ENCODE measurements at regions not wholly inside any gene's neighbourhood (a gene's known extent, or its start where the extent isn't known, plus 50 kb on each side); places are given as distances from the start of the nearest gene placed in this dataset.
"Not testable (repeated sequence)": the region's sequence is repeated elsewhere in the genome, so short reads cannot be mapped to it uniquely, and the experiment has no call there.

DNA sequence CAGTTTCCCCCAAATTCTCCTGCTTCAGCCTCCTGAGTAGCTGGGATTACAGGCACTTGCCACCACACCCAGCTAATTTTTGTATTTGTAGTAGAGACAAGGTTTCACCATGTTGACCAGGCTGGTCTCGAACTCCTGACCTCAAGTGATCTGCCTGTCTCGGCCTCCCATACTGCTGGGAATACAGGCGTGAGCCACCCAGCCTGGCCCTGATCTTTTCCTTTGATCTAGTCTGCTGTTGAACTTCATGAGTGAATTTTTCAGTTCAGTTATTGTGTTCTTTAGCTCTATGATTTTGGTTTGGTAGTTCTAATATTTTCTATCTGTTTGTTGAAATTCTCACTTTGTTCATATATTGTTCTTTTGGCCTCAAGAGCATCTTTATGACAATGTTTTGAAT is 83.4 kb upstream of the RAP2C start:
- DNase-seq: not testable (repeated sequence)

DNA sequence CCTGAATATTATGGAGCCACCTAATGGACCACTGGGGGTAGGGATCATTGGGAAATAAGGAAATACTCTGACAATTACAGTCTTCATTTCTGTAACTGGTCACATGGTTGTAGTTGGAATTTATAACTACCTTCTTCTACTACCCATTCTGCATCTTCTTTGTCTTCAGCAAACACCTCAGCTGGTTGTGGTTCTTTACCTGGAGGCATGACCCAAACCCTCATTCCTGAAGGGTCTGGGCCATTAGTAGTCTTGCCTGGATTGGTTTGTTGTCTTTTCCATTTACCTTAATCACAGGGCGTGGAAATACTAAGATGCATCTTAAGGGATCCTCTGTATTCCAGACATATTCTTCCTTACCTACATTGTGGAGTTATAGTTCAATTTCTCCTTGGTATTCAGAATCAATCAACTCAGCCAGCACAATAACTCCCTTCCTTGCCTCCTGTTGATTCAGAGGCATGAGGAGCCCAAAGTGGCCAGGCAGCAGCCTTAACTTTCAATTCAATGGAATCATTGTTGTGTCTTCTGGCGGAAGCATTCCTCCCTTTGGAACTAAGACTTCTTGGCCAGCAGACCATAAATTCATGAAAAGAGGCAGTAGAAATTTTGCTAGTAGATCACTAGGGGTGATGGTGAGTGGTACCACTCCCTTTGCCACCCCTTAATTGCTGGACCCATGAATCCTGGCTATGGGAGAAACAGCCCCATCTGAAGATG is 75.7 kb upstream of the RAP2C start:
- DNase-seq: no peak

DNA sequence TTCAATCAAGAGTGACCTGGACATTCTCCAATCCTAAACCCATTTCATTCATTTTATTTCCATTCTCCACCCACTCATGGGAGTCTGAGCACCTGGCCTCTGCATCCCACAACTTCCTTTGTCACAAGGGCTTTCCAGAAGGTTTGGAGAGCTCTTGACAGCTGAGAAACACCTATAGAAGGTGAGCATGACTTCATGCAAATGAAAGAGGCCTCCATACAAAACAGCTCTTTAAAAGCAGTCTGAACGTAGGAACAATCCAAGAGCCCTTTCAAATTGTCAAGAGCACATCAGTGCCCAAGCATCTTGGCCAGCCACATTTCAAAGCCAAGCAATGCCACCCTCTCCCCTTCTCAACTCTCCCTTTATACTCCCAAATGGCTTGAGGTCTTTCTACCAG is 74.9 kb upstream of the RAP2C start:
- DNase-seq: no peak

DNA sequence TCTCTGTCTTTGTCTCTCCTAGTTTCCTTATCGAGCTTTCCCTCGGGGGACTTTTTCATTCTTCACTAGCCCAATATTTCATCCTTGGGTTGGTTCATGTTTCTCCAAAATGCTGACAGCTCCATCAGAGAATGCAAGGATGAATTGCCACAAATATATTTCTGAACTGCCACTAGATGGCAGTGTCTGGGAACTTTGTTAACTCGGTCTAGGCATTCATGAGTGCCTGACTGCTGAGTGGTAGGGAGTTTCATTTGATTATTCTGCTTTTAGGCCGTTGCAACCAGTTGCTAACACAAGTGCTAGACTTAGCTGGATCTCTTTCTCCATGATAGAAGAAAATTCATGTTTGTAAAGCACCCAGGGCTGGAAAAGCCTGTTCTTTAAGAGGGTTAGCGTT is 73.5 kb upstream of the RAP2C start:
- no peak for DNase-seq

DNA sequence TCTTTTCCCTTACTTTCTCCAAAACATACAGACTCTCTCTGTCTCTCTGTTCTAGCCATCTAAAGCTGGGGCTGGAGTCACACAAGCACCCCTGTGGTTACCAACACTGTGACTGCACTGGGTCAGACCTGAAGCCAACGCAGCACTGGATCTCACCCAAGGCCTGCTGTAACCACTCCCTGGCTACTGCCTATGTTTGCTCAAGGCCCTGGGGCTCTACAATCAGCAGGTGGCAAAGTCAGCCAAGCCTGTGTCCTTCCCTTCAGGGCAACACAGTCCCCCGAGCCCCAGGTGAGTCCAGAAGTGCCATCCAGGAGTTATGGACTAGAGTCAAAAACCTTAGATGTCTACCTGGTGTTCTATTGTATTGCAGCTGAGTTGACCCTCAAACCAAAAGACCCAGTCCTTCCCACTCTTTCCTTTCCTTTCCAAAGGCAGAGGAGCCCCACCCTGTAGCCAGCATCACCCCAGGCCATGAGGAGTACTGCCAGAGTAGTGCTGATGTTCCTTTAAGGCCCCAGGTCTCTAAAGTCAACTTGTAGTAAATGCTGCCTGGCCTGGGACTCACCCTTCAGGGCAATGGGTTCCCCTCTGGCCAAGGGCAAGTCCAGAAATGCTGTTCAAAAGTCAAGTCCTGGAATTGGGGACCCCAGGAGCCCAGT is 58.8 kb upstream of the RAP2C start:
- DNase-seq: no peak

DNA sequence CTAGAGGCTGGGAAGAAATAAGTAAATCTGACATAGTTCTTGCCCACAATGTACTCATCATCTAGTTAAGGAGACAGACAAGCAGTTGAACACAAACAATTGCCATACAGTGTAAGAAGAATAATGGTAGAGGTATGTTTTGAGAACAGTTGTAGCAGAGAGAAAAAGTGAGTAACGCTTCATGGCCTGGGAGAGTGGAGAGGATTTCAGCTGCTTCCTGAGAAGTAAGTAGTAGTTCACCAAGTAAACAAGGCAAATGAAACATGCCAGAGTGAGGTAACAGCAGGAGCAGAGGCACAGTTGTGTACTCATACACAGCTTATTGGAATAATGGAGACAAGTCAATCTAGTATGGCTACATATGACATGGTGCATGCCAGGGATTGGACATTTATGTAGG is 53.6 kb upstream of the RAP2C start:
- DNase-seq: no peak

DNA sequence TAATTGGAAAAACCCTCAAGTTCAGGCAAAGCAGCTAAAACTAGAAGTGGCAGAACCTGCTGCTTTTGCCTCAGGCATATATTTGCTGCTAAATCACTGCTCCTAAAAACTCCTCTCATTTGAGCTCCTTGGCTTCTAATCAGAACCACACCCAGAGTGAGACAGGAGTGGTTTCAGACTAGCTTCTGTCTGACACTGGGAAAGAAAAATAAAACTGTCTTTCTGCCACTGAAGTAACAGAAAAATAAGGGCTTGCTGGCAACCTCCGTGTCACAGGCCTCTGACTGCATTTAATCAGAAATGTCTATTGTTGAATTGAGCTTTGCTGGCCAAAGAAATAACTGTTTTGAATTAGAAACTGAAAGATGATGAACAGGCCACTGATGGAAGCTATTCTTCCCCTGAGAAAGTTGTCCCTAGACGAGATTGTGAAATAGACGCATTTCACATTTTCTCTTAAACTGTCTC is 52.1 kb upstream of the RAP2C start:
- DNase-seq: peak in 1 of 3 experiments; percentile 34

DNA sequence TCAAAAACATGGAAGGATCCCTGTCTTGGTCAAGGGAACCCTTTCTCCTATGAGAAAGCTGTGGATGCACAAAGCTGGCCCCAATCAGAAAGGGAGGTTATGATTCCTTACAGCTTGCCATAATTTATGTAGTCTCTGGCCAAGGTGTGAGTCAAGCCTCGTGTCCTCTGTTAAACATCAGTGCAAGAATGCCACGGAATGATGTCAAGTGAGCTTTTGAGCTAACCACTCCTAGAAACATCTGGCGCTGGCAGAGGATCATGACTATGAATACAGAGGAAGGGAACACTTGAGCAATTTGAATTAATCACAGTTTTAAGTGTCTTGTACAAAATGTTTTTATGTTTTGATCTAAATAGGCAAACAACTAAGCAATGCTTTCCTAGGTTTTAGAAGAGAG is 51.5 kb upstream of the RAP2C start:
- DNase-seq: peak in 1 of 3 experiments; percentile 34

DNA sequence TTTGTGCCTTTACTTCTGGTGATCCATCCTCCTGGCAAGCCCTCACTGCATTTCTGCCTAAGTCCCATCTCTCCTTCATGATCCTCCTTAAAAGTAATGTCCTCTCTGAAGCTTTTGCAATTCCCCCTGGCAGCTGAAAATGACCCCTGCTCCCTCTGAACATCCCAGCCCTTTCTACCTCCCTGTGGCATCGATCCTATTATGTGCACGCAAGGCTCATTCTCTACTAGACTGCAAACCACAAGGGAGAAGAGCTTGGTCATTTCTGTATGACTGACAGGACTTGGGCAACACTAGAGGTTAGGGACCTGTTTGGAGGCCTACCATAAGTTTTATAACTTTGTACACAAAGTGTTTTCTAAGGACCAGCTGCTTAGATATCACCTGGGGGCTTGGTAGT is 50.8 kb upstream of the RAP2C start:
- DNase-seq: no peak
